NCI-H146 (cell line): ENCODE measurements at regions not wholly inside any gene's neighbourhood (a gene's known extent, or its start where the extent isn't known, plus 50 kb on each side); places are given as distances from the start of the nearest gene placed in this dataset.

Source experiments
- DNase-seq: peaks from one replicate; lab custom pipeline; 2025; lab: John Stamatoyannopoulos, UW

GRCh38 chr14:58947814-58948445, 240.5 kb upstream of the DAAM1 start:
- peak; percentile 31 for DNase-seq

- no peak for DNase-seq
Observed at GRCh38 chr14:58950555-58950954, 237.9 kb upstream of the DAAM1 start.

- DNase-seq: no peak
Observed at GRCh38 chr14:58951143-58951542, 237.3 kb upstream of the DAAM1 start.

- DNase-seq: no peak
Observed at GRCh38 chr14:58954052-58954451, 234.4 kb upstream of the DAAM1 start.

GRCh38 chr14:58954901-58955861, 233.3 kb upstream of the DAAM1 start:
- DNase-seq: no peak

DNA sequence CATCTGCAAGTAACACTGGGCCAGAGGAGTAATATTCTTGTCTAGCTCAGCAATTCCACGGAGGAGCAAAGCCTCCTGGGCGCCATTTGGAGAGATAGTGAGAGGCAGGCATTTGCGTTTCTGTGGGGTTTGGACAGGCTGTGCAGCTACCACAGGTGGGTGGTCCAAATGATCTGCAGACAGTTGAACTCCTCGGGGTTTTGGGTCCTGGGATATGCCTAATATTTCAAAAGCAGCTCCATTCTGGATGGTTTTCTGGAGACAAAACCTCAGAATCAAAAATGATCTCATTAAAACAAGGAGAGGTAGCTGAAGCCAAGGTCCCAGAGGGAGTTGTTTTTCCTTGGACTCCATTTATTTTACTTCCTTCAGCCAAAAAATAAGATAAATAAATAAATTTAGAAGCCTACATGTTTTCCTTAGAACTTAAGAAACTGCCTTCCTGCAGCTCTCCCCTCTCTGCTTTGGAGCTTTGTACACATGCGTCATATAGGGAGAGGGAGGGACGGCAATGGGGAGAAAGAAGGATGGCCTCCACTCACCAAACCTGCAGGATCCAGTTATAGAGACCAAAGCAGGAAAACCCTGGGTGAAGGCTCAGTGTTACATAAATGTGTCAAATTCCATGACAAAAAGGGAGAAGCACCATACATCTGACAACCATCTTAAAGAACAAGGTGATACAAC, 227.3 kb upstream of the DAAM1 start:
- DNase-seq: no peak

DNA sequence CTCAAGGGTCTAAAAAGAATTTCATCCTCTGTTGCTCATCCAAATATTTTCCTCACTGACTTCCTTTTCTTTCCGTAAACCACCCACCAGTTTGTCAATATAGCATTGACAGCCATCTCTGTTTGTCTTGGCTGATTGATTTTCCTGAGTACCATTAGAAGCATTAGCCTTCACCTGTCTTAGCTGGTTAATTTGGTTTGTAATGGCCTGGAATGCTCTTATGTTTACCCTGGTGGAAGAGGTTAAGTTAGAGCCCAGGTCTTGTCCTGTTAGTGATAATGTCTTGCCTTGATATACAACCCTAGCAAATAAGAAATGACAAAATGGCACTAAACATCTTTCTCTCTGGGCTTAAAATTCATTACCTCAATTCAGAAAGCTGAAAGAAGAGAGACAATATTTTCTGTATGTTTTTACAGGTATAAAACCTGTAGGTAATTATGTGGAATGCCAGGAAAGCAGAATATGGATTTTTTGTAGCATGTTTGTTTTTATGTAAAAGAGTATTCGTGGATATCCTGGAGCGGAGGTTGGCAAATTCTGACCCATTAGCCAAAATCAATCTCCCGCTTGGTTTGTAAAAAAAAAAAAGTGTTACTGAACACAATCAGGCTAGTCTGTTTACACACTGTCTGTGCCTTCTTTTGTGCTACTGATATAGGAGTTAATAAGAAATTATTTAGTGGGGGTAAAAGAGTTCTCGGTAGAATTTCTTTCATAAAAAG, 224.4 kb upstream of the DAAM1 start:
- DNase-seq: peak; percentile 84

GRCh38 chr14:58964598-58964928, 223.9 kb upstream of the DAAM1 start:
- DNase-seq: peak; percentile 53

GRCh38 chr14:58965601-58966000, 222.9 kb upstream of the DAAM1 start:
- DNase-seq: no peak

DNA sequence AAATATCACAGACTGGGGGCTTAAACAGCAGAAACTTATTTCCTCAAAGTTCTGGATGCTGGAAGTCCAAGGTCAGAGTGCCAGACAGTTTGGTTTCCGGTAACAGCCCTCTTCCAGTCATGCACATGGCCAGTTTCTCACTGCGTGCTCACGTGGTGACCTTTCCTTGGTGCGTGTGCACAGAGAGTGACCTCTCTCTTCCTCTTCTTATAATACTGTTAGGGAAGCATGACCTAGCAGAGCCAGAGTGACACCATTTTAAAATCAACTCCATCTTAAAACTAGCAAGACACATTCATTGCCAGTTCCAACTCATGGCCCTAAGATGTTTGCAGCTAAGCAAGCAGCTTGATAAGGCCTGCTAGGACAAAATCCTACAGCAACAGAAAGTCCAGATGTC, 221.5 kb upstream of the DAAM1 start:
- DNase-seq: no peak

GRCh38 chr14:58969951-58970751, 218.3 kb upstream of the DAAM1 start:
- peak; percentile 3 for DNase-seq

DNA sequence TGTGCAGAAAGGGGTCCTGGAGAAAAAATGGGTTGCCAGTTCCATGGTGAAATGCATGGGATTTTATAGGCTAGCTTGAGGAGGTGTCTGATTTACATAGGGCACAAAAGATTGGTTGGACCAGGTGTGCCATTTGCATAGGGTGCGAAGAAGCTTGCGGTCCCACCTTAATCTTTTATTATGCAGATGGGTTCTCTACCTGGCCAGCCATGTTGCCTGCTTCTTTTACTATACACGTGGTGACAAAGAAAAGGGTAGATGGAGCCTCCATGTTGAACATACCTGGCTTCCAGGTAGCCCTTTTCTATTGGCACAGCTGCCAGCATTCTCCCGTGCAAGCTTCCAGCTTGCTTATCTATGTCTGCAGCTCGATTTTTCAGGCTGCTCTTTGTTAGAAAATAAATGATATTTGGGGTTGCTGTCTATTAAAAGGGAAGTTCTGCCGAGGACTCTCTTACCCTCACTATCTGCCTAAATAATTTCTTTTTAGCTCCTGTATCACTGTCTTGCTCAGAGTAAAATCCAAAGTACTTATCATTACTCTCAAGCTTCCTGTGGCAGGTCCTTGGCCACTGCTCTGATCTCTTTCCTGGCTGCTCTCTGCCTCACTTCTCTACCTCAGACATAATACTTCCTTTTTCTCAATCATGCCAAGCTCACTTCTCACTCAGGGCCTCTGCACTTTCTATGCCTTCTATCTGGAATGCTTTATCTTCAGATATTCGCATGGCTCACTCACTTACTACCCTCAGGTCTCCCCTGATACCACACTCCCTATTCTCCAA, 216.0 kb upstream of the DAAM1 start:
- peak; percentile 36 for DNase-seq

GRCh38 chr14:58977366-58977765, 211.1 kb upstream of the DAAM1 start:
- DNase-seq: no peak

DNA sequence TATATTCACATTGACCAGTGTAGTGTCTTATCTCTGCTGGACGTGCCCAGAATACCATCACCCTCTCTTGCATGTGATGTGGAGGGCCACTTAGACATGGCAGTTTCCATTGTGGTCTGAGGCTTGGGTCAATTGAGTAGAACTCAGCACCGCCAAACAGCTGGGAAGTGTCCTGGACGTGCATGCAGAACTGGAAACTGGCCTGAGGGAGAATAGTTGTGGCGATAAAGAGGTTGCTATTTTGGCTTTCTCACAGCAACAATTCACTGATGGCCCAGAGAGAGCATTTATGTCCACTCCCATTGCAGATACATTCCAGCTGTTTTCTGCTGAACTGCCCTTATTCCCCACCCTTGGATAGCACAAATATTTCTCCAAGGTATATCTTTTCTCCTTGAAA, 210.1 kb upstream of the DAAM1 start:
- no peak for DNase-seq

- peak; percentile 70 for DNase-seq
Observed at GRCh38 chr14:58979325-58979724, 209.1 kb upstream of the DAAM1 start.

DNA sequence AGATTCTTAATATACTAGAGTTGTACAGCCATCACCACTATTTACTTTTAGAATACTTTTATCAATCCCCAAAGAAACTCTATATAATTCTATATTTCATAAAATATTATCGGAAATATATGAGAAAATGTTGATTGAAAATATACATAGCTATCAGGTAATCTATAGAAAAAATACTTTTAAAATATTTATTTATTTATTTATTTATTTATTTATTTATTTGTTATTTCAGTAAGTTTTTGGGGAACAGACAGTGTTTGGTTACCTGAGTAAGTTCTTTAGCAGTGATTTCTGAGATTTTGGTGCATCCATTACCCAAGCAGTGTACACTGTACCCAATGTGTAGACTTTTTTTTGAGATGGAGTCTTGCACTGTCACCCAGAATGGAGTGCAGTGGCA, 206.6 kb upstream of the DAAM1 start:
- no peak for DNase-seq

DNA sequence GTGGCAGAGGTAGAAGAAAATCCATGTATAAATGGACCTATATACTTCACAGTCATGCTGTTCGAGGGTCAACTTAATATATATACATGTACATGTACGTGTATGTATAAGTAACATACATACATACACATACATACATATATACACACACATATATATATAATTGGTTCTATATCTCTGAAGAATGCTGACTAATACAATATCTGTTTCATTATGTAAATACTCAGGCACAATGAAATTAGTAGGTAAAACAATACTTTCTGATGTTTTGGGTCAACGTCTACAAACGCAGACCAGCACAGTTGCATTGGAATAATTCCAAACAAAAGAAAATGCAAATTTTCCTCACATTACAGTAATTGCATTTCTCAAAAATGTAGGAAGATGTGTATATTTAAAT, 202.7 kb upstream of the DAAM1 start:
- no peak for DNase-seq

DNA sequence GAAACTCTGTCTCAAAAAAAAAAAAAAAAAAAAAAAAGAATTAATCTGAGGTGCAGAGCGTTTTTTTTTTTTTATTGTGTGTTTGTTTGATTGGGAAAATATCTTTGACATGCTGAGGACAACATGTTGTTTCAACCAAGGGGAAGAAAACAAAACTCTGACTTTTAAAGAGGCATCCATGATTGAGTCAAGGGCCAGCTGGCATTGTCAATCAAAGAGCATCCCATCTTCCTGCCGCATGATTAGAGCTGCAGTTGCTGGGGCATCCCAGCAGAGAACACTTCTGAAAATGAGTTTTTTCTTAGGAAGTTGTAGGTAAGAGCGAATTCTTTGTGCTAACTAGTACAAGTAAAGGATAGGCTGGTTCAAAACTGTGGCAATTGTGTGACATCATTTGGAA, 200.9 kb upstream of the DAAM1 start:
- DNase-seq: no peak

GRCh38 chr14:58992935-58993334, 195.5 kb upstream of the DAAM1 start:
- no peak for DNase-seq

- no peak for DNase-seq
Observed at GRCh38 chr14:58994130-58994529, 194.3 kb upstream of the DAAM1 start.

GRCh38 chr14:59004012-59004411, 184.5 kb upstream of the DAAM1 start:
- DNase-seq: peak; percentile 1
